ENCODE measurements at regions not wholly inside any gene's neighbourhood (a gene's known extent, or its start where the extent isn't known, plus 50 kb on each side); places are given as distances from the start of the nearest gene placed in this dataset.

GRCh38 chr5:175098301-175098700 lies 345.7 kb downstream of the DRD1 start:
- TF ChIP-seq POLR2A (IDR thresholded peaks at IDR 0.05), result no peak
- no peak for TF ChIP-seq CTCF (IDR thresholded peaks at IDR 0.05 in 8 of 11, conservative IDR thresholded peaks at IDR 0.05 in 3 of 11)
- TF ChIP-seq POLR2AphosphoS5 (IDR thresholded peaks at IDR 0.05), result no peak

Data from spleen (tissue), 7 donors.